AG04450 (cell line): ENCODE measurements at regions not wholly inside any gene's neighbourhood (a gene's known extent, or its start where the extent isn't known, plus 50 kb on each side); places are given as distances from the start of the nearest gene placed in this dataset.

Experiments
- CTCF ChIA-PET: fragments of 300-600, 350-600 bp; formaldehyde crosslinking; extraction: SDS; loops from one replicate; lab custom pipeline; 2022; ENCODE audit warnings: antibody characterized with exemption, inconsistent platforms; lab: Charles Lee
- POLR2A ChIA-PET: fragments of 350-600 bp; formaldehyde crosslinking; extraction: SDS; loops from one replicate; lab custom pipeline; 2021; ENCODE audit warnings: antibody characterized with exemption, inconsistent platforms; lab: Yijun Ruan, JAX
- DNase-seq: peaks from one replicate; pipeline ENCODE4 v3.0.0-alpha.2; 2011; ENCODE audit warnings: low read depth, low spot score
- H3K27ac ChIP-seq: one replicate; pipeline ENCODE4 v1.5.1; 2012; ENCODE audit warnings: low read depth, low read length, control low read depth
- H3K27me3 ChIP-seq: one replicate; pipeline ENCODE4 v1.6.0; 2012; ENCODE audit warnings: low read length; ENCODE audit not compliant: control insufficient read depth, insufficient read depth
- H3K4me3 ChIP-seq: 2 replicates; pipeline ENCODE4 v1.5.1; 2011; ENCODE audit warnings: mild to moderate bottlenecking, low read depth, low read length, control low read depth
- H3K9me3 ChIP-seq: 2 replicates; pipeline ENCODE4 v1.5.1; 2012; ENCODE audit warnings: low read length; ENCODE audit not compliant: control insufficient read depth, insufficient read depth
- TF ChIP-seq, protein P1 (sequence below): IDR thresholded peaks from 2 replicates; pipeline ENCODE4 v1.5.1; 2011; ENCODE audit warnings: low read depth, low read length, control low read depth, inconsistent platforms

DNA sequence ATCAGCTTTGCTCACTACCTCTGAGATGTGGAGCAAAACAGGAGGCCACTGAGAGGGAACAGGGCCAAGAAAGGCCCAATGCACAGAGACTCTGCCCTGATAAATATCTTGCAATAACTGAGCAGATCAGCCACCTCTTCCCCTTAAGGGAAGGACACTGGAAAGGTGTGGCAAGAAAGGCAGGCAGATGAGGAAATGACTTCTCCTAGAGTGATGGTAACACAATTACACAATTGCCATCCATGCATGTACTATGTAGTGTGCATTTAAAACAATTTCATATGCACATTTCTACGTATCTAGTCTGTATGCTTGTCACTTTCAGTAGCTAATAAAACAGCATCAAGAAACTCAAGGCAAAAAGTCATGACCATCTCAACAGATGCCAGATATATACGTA, 322.5 kb downstream of the DRD1 start:
- H3K9me3 ChIP-seq, result no peaks in the 10 kb centered on the region
- no peak overlapping the region for H3K4me3 ChIP-seq
- CTCF ChIA-PET, result no interaction called here
- H3K27ac ChIP-seq, result no peak overlapping the region
- H3K27me3 ChIP-seq, result peaks cover 3% of the 10 kb centered on the region
- POLR2A ChIA-PET, result no interaction called here
- DNase-seq, result no peak
- TF ChIP-seq, protein P1, sequence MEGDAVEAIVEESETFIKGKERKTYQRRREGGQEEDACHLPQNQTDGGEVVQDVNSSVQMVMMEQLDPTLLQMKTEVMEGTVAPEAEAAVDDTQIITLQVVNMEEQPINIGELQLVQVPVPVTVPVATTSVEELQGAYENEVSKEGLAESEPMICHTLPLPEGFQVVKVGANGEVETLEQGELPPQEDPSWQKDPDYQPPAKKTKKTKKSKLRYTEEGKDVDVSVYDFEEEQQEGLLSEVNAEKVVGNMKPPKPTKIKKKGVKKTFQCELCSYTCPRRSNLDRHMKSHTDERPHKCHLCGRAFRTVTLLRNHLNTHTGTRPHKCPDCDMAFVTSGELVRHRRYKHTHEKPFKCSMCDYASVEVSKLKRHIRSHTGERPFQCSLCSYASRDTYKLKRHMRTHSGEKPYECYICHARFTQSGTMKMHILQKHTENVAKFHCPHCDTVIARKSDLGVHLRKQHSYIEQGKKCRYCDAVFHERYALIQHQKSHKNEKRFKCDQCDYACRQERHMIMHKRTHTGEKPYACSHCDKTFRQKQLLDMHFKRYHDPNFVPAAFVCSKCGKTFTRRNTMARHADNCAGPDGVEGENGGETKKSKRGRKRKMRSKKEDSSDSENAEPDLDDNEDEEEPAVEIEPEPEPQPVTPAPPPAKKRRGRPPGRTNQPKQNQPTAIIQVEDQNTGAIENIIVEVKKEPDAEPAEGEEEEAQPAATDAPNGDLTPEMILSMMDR, result no peak

DNA sequence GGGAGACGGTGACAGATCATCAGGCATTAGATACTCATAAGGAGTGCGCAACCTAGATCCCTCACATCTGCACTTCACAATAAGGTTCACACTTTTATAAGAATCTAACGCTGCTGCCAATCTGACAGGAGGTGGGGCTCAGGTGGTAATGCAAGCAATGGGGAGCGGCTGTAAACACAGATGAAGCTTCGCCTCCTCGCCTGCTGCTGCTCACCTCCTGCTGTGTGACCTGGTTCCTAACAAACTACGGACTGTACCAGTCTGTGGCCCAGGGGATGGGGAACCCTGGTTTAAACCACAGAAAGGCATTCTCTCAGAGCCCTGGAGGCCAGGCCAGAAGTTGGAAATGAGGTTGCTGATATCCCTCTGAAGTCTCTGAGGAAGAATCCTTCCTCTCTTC, 323.6 kb downstream of the DRD1 start:
- TF ChIP-seq, protein P1, result no peak
- no peaks in the 10 kb centered on the region for H3K9me3 ChIP-seq
- no peak for DNase-seq
- ChIA-PET POLR2A (no interaction called here), CTCF (interaction anchor here (0.6 kb wide), 1 partner anchor 11 kb away, joined by 3 read pairs; no protein-coding TSS in a partner anchor)
- H3K27ac ChIP-seq, result no peak overlapping the region
- no peak overlapping the region for H3K4me3 ChIP-seq
- H3K27me3 ChIP-seq, result peaks cover 3% of the 10 kb centered on the region

DNA sequence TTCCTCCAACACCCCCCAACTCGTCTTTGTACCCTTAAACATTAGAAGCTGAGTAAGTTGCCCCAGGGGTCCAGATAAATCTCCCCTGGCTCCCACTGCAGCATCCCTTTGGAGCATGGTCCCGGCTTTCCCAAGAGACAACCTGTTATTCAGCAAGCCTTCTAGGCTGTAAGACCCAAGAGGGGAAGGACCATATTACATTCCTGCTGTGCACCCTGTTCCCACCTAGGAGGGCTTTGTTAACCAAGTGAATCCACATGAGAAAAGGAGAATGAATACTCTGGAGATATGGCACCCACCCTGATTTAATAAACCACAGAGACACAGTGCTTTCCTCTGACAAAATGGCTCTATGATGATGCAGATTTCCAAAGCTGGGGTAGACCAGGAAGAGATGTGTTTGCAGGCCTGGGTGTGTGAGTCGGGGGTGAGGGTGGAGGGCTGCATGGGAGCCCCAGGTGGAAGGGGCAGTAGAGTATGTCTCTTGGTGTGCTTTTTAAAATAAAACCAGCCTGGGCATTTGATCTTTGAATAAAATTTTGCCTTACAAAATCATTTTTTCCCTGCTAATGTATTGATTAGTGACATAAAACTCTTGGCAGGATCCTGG, 325.2 kb downstream of the DRD1 start:
- ChIA-PET CTCF (no interaction called here), POLR2A (no interaction called here)
- Histone ChIP-seq H3K27ac (no peak overlapping the region), H3K4me3 (no peak overlapping the region), H3K27me3 (peaks cover 3% of the 10 kb centered on the region), H3K9me3 (no peaks in the 10 kb centered on the region)
- TF ChIP-seq, protein P1, result no peak
- no peak for DNase-seq

DNA sequence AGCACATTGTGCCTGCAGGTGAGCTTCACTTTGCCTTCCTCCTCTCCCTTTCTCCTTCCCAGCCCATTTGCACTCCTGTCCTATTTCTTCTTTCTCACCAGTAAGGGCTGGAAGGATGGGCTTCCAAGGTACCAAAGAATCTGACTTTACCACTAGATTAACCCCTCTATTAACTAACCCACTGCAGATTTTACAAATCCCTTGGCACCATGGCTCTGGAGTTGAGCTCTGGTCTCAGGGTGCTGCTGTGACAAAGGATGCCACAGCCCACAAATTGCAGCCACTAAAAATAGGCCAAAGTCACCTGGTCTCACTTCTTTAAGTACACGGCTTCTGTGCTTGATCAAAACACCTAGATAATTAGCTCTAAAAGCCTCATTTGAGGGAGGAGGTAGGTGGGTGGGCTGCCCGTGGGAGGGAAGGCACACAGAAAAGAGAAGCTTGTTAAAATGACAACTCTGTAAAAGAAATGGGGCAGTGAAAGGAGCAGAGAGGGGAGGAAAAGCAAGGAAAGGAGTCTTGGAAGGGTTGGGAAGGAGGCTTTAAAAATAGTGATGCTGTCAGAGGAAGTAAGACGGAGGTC, 327.4 kb downstream of the DRD1 start:
- Histone ChIP-seq H3K27ac (no peak overlapping the region), H3K27me3 (peaks cover 3% of the 10 kb centered on the region), H3K9me3 (no peaks in the 10 kb centered on the region; the same call in 1 of the 2 replicates), H3K4me3 (no peak overlapping the region)
- POLR2A ChIA-PET, result no interaction called here
- CTCF ChIA-PET, result no interaction called here
- TF ChIP-seq, protein P1, result no peak
- no peak for DNase-seq

DNA sequence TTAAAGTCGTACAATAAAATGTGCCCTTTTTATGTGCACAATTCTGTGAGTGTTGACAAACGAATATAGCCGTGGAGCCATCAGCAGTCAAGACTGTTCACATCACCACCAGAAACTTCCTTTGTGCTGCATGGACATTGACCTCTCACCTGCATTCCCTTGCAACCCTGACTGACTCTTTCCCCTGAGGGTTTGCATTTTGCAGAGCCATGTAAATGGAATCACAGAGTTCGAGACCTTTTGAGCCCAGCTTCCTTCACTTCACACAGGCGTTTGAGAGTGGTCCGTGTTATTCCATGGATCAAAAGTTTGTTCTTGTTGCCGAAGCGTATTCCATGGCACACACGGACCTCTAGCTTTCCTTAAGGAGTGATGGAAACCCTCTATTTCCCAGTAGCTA, 328.2 kb downstream of the DRD1 start:
- Histone ChIP-seq H3K27ac (no peak overlapping the region), H3K27me3 (no peaks in the 10 kb centered on the region), H3K9me3 (no peaks in the 10 kb centered on the region; the same call in 1 of the 2 replicates), H3K4me3 (no peak overlapping the region)
- no peak for DNase-seq
- TF ChIP-seq, protein P1, result no peak
- ChIA-PET POLR2A (no interaction called here), CTCF (no interaction called here)
